PC-9 (cell line): ENCODE measurements at regions not wholly inside any gene's neighbourhood (a gene's known extent, or its start where the extent isn't known, plus 50 kb on each side); places are given as distances from the start of the nearest gene placed in this dataset.
A peak's percentile ranks its signal among the peaks of the same experiment; 100 is the strongest.

Experiments used
- BruUV-seq: library from RNA; stranded (reverse); fragments of 400-500 nt; replicated peaks from 2 replicates; lab custom pipeline; 2021; lab: Mats Ljungman, UMichigan
- CTCF ChIA-PET: fragments of 300-600 bp; sonication (Branson Sonifier 250); formaldehyde crosslinking; loops from one replicate; lab custom pipeline; 2022; ENCODE audit warnings: antibody characterized with exemption; lab: Charles Lee
- POLR2A ChIA-PET: fragments of 300-600 bp; sonication (Branson Sonifier 250); formaldehyde crosslinking; loops from one replicate; lab custom pipeline; 2022; ENCODE audit warnings: antibody characterized with exemption; ENCODE audit not compliant: unreplicated experiment; lab: Charles Lee
- DNase-seq, 2 experiments: peaks; one replicate each; pipeline versions ENCODE4 v3.0.0 to v3.0.0-alpha.2; 2015 to 2022; ENCODE audit warnings: mixed read lengths in 1 of 2
- H2AFZ ChIP-seq: fragments of 200-600 bp; sonication (generic); 2 replicates; pipeline ENCODE4 v1.8.1; 2017; ENCODE audit warnings: antibody characterized with exemption
- H3F3A ChIP-seq: fragments of 200-600 bp; sonication (generic); 2 replicates; pipeline ENCODE4 v1.8.1; 2017; ENCODE audit warnings: antibody characterized with exemption, mild to moderate bottlenecking, low read depth; ENCODE audit not compliant: insufficient read depth
- H3K27ac ChIP-seq: fragments of 200-600 bp; sonication (generic); 2 replicates; pipeline ENCODE4 v1.6.1; 2016; ENCODE audit warnings: mixed run types
- H3K27me3 ChIP-seq: fragments of 200-600 bp; sonication (generic); 2 replicates; pipeline ENCODE4 v1.6.1; 2016; ENCODE audit warnings: low read depth, mixed run types; ENCODE audit not compliant: insufficient read depth
- H3K36me3 ChIP-seq: fragments of 200-600 bp; sonication (generic); 2 replicates; pipeline ENCODE4 v1.6.1; 2016; ENCODE audit warnings: low read depth, mixed run types
- H3K4me1 ChIP-seq: fragments of 200-600 bp; sonication (generic); replicated peaks from 2 replicates; pipeline ENCODE4 v1.6.1; 2016; ENCODE audit warnings: mixed run types; ENCODE audit not compliant: insufficient read depth
- H3K4me2 ChIP-seq: fragments of 200-600 bp; sonication (generic); 2 replicates; pipeline ENCODE4 v1.6.1; 2017; ENCODE audit warnings: mixed run types
- H3K4me3 ChIP-seq: fragments of 200-600 bp; sonication (generic); 2 replicates; pipeline ENCODE4 v1.6.1; 2016; ENCODE audit warnings: mixed run types
- H3K79me2 ChIP-seq: fragments of 200-600 bp; sonication (generic); 2 replicates; pipeline ENCODE4 v1.6.1; 2017; ENCODE audit warnings: low read depth, mixed run types
- H3K9me2 ChIP-seq: fragments of 200-600 bp; sonication (generic); 2 replicates; pipeline ENCODE4 v1.8.1; 2017; ENCODE audit warnings: mild to moderate bottlenecking; ENCODE audit not compliant: insufficient read depth
- H3K9me3 ChIP-seq: fragments of 200-600 bp; sonication (generic); 2 replicates; pipeline ENCODE4 v1.8.1; 2016; ENCODE audit warnings: low read depth; ENCODE audit not compliant: insufficient read depth
- H4K20me1 ChIP-seq: fragments of 200-600 bp; sonication (generic); 2 replicates; pipeline ENCODE4 v1.8.1; 2017; ENCODE audit not compliant: insufficient read depth
- CTCF ChIP-seq: fragments of 200-600 bp; sonication (generic); conservative IDR thresholded peaks from 2 replicates; pipeline ENCODE4 v1.6.1; 2017; ENCODE audit warnings: mixed run types, antibody characterized with exemption, mild to moderate bottlenecking, moderate library complexity
- EZH2 ChIP-seq: fragments of 200-600 bp; sonication (generic); IDR thresholded peaks from 2 replicates; pipeline ENCODE4 v1.8.0; 2017; ENCODE audit warnings: antibody characterized with exemption, low read depth
- intact Hi-C: fragments of 100-400 bp; cut with micrococcal nuclease; formaldehyde crosslinking; loops from one replicate; pipeline ENCODE4 v1.10.0; 2022; ENCODE audit not compliant: unreplicated experiment

GRCh38 chr14:49966971-49967630, 74.2 kb downstream of the ARF6 start:
- BruUV-seq, result no TSS peak
- H3F3A ChIP-seq, result peaks cover 40% of the 10 kb centered on the region
- no peaks in the 10 kb centered on the region for H3K27me3 ChIP-seq
- ChIA-PET POLR2A (interaction anchor here (0.7 kb wide), 1 partner anchor 36 kb away, joined by 4 read pairs; no protein-coding TSS in a partner anchor), CTCF (no interaction called here)
- no peaks in the 10 kb centered on the region for H3K79me2 ChIP-seq
- peak overlapping the region; percentile 50; the same call in 1 of the 2 replicates for H2AFZ ChIP-seq
- TF ChIP-seq CTCF (no peak), EZH2 (no peak)
- peaks cover 57% of the 10 kb centered on the region for H3K4me1 ChIP-seq
- intact Hi-C loops, result no loop called here
- H3K27ac ChIP-seq, result peak overlapping the region; percentile 54; the same call in 1 of the 2 replicates
- H3K4me2 ChIP-seq, result 0 out of 2 replicates have a peak overlapping the region, but pooled peaks have one; percentile 1
- no peak overlapping the region for H3K4me3 ChIP-seq
- H3K9me3 ChIP-seq, result peaks cover 12% of the 10 kb centered on the region; the same call in 1 of the 2 replicates
- DNase-seq, result peak in 1 of 2 experiments; percentile 58
- H3K9me2 ChIP-seq, result no peaks in the 10 kb centered on the region
- no peaks in the 10 kb centered on the region for H4K20me1 ChIP-seq
- H3K36me3 ChIP-seq, result no peaks in the 10 kb centered on the region

DNA sequence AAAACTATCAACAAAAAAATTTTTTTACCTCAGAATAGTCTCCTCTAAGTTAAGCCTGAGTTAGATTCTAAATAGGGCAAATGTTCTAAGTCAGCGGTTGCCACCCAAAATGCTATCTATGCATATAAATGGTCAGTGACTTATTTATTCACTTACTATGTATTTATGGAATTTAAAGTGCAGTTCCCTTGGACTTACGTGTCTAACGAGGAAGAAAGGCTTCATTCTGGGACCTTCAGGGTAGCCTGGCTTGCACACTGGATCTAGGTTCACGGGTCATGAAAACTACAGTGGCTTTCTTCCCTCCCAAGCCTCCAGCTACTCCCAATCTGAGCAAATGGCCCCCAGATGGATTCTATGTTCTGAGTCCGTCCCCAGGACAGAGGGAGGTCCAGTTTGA, 77.1 kb downstream of the ARF6 start:
- POLR2A ChIA-PET, result interaction anchor here (0.9 kb wide), 1 partner anchor 80 kb away, joined by 5 read pairs; no protein-coding TSS in a partner anchor
- Histone ChIP-seq H3K36me3 (no peaks in the 10 kb centered on the region), H3K27me3 (no peaks in the 10 kb centered on the region), H3K27ac (peak overlapping the region; percentile 97), H3K9me2 (no peaks in the 10 kb centered on the region), H2AFZ (peak overlapping the region; percentile 23; the same call in 1 of the 2 replicates), H3K4me1 (peaks cover 70% of the 10 kb centered on the region), H4K20me1 (no peaks in the 10 kb centered on the region), H3F3A (peaks cover 50% of the 10 kb centered on the region), H3K9me3 (peaks cover 6% of the 10 kb centered on the region; the same call in 1 of the 2 replicates), H3K4me3 (no peak overlapping the region), H3K79me2 (0 out of 2 replicates have a peak, but pooled peaks cover 4% of the 10 kb centered on the region), H3K4me2 (peak overlapping the region; percentile 78; the same call in 1 of the 2 replicates)
- CTCF ChIA-PET, result interaction anchor here (0.6 kb wide), 1 partner anchor 73 kb away, joined by 3 read pairs; no protein-coding TSS in a partner anchor
- intact Hi-C loops, result no loop called here
- no peak for TF ChIP-seq CTCF
- TF ChIP-seq EZH2, result no peak
- BruUV-seq, result no TSS peak
- DNase-seq, result no peak

- peaks cover 56% of the 10 kb centered on the region for H3F3A ChIP-seq
- no peak for DNase-seq
- TF ChIP-seq CTCF (no peak), EZH2 (no peak)
- H3K9me3 ChIP-seq, result peaks cover 6% of the 10 kb centered on the region; the same call in 1 of the 2 replicates
- H3K4me2 ChIP-seq, result peak overlapping the region; percentile 78
- no TSS peak for BruUV-seq
- no peaks in the 10 kb centered on the region for H3K36me3 ChIP-seq
- ChIA-PET CTCF (interaction anchor here (0.5 kb wide), 1 partner anchor 133 kb away, joined by 6 read pairs; no protein-coding TSS in a partner anchor), POLR2A (interaction anchor here (0.9 kb wide), 1 partner anchor 80 kb away, joined by 5 read pairs; no protein-coding TSS in a partner anchor)
- peak overlapping the region; percentile 97 for H3K27ac ChIP-seq
- H3K4me3 ChIP-seq, result no peak overlapping the region
- no peaks in the 10 kb centered on the region for H3K27me3 ChIP-seq
- intact Hi-C loops, result no loop called here
- no peaks in the 10 kb centered on the region for H4K20me1 ChIP-seq
- H3K79me2 ChIP-seq, result 0 out of 2 replicates have a peak, but pooled peaks cover 4% of the 10 kb centered on the region
- H3K4me1 ChIP-seq, result peaks cover 76% of the 10 kb centered on the region
- H3K9me2 ChIP-seq, result no peaks in the 10 kb centered on the region
- H2AFZ ChIP-seq, result peak overlapping the region; percentile 23; the same call in 1 of the 2 replicates
These were observed 77.7 kb downstream of the ARF6 start for GRCh38 chr14:49970474-49971147.
